Hematopoietic multipotent progenitor cell treated with erythropoietin and hydrocortisone succinate and interleukin-3 and kit ligand, for 8 days (in vitro differentiated cells): ENCODE measurements at regions not wholly inside any gene's neighbourhood (a gene's known extent, or its start where the extent isn't known, plus 50 kb on each side); places are given as distances from the start of the nearest gene placed in this dataset.
"Not testable (repeated sequence)": the region's sequence is repeated elsewhere in the genome, so short reads cannot be mapped to it uniquely, and the experiment has no call there.

ENCODE experiments used
- DNase-seq: peaks from one replicate; pipeline ENCODE4 v3.0.0-alpha.2; 2015

DNA sequence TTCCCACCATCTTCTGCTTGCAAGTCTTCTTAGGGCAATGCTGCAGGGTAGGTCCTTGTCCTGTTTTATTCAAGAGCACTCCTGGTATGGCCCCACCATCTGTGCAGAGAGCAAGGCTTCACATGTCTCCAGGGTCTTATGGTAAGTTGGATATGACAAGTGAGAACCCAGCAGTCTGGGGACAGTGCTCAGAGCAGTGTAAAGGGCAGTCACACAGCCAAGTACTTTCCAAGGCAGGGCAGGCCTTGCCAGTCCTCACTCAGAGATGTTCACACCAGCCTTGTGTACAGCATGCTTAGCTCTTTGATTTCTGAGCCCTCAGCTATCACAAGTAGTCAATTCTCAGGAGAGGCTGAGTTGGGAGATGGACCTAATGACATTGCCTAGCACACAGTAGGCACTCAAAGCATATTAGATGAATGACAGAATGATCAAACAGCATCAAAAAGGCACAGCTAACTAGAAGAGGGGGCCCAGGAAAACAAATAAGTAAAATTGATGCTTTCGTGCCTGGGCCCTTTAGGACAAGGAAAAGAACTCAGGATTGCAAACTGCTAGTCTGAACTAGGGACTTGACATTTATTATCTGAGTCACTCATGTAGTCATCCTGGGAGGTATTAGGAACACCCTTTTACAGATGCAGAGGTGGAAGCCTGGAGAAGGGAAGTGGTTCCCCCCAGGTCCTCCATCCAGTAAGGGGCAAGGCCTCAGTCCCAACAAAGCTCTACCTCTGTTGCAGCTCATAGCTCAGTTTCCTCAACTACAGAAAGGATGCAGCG, 86.7 kb upstream of the CTAGE1 start:
- no peak for DNase-seq

DNA sequence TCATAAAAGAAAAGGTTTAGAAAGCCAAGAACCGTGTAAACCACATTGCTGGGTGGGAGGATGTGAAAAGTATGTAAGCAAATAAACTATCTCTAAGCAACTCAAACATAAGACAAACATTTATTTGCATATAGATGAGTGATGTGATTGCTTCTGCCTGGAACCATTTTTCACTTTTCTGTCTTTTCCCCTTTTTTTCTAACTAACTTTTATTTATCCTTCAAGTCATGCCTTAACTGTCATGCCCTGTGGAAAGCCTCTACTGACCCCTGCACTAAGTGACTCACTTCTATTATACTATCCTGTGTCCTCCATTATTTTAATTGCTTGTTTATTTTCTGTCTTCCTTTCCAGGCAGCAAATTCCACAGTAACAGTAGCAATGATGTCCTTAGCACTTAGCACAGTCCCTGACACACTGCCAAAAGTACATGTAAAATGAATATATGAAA, 87.5 kb upstream of the CTAGE1 start:
- no peak for DNase-seq

DNA sequence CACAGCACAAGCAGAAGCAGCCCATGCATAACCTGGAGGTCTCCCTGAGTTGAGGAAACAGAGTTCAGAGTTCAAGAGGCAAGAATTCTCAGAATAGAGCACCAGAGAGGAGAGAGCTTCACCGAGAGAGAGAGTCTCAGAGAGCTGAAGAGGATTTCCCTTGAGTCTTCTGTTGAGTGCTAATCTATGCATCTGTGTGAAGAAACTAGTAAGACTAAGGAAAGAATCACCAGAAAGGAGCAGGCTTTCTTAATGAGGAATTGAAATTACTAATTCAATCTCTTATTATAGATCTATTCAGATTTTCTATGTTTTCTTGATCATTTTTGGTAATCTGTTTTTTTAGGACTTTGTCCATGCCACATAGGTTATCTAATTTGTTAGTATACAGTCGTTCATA, 89.3 kb upstream of the CTAGE1 start:
- DNase-seq = no peak

DNA sequence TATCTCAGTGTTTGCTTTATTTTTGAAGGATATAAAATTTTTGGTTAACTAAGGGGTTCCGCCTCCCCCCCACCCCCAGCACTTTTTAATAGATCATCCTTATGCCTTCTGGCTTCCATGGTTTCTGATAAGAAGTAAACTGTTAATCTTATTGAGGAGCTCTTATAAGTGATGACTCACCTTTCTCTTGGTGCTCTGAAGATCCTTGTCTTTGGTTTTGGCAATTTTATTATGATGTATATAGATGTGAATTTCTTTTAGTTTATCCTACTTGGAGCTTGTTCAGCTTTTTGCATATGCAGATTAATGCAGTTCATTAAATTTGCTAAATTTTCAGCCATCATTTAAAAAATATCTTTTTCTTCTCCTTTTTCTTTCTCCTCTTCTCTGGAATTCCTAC, 91.7 kb upstream of the CTAGE1 start:
- DNase-seq = no peak

DNA sequence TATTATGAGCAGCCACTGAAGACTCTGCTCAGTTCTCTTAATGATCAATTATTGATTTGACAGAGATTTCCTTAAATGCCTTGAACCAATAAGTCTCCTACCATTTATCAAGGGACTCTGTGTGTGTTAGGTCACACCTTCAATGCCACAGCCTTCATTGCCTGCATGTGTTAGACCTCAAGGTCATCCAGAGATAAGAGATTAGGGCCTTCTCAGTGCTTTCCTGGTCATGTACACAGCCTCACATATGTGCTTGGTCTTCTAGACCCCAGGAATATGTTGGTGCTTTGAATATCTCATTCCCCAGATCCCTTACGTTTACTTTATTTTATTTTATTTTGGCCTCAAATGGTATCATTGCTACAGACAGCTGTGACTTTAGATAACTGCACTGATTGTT, 93.0 kb upstream of the CTAGE1 start:
- DNase-seq = no peak

DNA sequence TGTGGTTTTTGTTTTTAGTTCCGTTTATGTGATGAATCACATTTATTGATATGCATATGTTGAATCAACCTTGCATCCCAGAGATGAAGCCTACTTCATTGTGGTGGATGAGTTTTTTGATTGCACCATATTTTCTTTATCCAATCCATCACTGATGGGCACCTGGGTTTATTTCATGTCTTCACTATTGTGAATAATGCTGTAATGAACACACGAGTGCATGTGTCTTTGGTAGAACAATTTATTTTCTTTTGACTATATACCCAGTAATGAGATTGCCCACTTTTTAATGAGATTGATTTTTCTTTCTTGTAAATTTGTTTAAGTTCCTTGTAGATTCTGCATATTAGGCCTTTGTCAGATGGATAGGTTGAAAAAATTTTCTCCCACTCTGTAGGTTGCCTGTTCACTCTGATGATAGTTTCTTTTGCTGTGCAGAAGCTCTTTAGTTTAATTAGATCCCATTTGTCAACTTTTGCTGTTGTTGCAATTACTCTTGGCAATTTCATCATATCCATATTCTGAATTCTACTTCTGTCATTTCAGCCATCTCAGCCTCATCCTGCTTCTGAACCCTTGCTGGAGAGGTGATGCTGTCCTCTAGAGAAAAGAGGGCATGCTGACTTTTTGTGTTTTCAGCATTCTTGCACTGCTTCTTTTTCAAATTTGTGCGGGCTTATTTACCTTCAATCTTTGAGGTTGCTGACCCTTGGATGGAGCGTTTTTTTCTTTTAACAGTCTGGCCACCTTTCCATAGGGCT, 96.2 kb upstream of the CTAGE1 start:
- DNase-seq = no peak

DNA sequence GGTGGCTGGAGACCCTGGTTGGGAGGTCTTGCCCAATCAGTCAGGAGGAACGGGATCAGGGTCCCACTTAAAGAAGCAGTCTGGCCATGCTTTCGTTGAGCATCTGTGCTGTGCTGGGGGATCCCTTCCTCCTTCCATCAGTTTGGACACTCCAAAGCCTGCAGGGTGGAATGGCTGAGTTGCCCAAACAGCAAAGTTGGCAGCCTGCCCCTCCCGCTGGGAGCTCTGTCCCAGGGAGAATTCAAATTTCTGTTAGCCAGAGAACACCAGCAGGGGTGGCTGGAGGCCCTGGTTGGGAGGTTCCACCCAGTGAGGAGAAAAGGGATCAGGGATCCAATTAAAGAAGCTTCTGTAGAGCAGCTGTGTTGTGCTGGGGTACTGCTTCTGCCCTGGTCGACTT, 96.9 kb upstream of the CTAGE1 start:
- no peak for DNase-seq

DNA sequence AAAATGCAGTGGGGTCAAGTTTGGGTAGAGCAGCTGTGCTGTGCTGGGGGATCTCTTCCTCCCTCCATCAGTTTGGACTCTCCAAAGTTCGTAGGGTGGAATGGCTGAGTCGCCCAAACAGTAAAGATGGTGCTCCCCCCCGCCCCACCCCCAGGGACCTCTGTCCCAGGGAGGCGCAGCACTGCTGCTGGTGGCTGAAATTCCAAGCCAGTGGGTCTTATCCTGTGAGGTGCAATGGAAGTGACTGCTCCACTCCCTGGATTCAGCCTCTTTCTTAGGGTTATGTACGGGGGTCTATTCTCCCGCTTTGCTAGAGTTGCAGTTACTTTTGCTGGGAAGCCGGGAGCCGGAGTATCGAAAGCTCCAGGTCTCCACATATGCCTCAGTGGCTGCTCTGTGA, 97.5 kb upstream of the CTAGE1 start:
- DNase-seq = no peak

DNA sequence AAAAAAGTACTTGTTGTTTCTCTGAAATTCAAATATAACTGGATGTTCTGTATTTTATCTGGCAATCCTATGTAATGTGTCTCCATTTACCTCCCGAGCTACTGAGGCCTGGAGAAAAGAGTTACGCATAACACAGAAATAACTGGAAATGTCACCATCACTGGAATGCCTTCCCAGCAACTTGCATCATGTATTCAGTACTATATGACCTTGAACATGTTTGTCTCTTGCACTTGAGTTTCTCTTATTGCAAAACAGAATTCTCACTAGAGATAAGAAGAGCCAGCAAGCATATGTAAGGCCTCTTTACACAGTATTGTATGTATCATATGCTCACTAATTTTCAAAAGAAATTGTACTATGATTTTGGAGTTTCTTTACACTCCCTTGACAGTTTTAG, 99.6 kb upstream of the CTAGE1 start:
- no peak for DNase-seq

DNA sequence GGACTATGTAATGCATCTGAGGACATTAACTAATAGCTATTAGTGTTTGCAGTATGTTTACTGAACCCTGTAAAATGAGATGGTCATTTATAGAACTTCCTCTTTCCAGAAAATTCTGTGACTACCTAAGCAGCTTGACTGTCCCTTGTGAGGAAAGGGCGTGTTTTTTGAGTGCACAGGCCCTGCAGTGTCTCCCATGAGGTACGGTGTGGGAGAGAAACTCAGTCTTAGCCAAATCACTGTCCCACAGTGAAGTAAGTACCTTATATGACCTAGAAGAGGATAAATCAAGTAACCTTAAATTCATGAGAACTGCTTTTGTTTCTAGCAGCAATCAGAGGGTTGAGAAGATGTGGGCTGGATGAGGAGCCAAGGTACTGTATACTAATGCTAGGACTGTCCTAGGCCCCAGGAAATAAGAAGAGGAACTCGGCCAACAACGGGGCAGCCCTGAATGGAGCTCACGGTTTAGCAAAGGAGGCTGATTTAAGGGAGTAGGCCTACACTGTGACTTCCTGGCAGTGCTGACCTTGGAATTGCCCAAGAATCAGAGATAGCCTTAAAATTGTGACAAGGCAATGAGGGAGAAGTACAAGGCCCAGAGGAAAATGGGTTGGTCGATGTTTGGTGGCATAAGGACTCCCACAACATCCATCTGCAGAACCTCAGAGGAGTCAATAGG, 103.5 kb upstream of the CTAGE1 start:
- DNase-seq = no peak

DNA sequence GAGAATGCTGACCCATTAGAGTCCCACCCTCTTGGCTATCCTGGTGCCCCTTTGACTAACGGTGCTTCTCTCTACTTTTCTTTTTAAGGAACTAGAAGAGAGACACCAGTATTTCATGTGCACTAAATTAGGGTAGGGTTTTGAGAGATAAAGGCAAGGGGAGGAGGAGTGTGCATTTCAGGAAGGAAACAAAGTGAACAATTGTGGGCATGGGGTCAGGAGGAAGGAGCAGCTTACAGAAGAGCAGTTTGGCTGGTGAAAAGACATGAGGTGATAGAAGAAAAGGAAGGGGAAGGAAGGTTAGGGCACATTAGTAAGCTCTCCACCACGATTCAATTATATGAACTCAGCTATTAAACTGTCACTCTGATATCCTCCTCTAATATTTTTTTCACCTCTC, 105.8 kb upstream of the CTAGE1 start:
- no peak for DNase-seq

DNA sequence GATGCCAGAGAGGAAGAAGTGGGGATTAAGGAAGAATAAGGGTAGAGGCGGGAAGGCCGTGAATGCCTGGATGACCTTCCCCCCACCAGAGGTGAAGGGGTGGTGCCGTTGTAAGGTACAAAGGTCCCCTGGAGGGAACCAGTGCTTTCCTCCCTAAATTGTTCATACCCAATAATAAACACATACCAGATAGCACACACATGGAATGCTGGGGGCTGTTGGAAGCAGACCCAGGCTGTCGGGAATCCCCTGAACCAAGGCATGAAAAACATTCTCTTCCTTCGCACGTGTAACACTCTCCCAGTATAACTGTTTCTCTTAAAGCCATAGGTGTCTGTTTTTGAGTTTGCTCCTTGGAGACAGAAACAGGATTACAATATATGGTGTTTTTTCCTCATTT, 107.1 kb upstream of the CTAGE1 start:
- no peak for DNase-seq

DNA sequence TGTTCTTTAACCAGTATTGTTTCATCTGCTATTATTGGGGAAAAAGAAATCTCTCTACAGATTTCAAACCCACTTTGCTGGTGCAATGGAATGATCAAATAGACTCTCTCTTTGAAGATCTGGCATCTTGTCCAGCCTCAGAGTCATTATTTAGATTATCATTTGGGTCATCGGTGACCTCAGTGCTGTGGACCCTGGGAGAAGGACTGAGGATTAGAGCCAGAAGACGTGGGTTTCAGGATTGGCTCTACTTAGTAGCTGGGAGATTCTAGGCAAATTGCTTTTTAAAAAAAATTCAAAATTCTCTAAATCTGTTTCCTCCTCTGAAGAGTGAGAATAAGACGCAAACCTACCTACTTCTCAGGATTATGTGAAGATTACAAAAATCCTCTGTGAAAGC, 107.6 kb upstream of the CTAGE1 start:
- no peak for DNase-seq

DNA sequence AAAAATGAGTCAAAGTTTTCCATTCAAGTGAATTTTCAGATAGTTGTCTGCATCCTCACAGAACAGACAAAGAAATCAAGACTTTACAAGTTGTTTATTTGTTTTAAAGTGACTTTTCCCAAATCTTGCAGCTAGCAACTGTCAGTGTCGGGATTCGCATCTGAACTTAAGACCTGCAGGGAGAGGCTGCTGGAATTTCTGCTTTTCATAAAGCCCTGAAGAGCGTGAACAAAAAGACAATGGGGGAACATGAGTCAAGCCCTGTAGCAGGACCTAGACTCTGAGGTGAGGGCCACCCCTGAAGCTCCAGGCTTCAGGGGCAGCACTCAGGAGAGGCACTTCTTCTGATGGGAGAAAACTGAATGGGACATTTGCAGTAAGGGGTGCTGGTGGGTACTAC, 108.2 kb upstream of the CTAGE1 start:
- DNase-seq = no peak

DNA sequence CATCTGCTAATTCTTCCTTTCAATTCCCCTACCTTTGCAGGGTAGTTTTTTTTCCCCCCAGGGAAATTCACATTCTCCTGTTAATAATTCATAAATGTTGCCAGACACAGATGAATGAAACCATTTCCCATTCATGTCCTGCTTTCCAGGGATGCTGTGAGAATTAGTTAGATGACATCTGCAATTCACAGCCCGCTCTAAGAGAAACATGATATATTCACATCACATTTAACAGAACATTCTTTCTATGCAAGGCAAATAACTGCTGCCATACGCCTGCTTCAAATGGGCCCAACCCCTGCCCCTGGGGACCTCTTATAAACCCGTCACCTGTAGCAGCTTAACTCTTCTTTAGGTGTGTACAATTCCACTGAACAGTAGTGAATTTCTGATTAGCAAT, 110.6 kb upstream of the CTAGE1 start:
- no peak for DNase-seq

DNA sequence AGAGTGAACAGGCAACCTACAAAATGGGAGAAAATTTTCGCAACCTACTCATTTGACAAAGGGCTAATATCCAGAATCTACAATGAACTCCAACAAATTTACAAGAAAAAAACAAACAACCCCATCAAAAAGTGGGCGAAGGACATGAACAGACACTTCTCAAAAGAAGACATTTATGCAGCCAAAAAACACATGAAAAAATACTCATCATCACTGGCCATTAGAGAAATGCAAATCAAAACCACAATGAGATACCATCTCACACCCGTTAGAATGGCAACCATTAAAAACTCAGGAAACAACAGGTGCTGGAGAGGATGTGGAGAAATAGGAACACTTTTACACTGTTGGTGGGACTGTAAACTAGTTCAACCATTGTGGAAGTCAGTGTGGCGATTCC, 117.0 kb upstream of the CTAGE1 start:
- DNase-seq = not testable (repeated sequence)

DNA sequence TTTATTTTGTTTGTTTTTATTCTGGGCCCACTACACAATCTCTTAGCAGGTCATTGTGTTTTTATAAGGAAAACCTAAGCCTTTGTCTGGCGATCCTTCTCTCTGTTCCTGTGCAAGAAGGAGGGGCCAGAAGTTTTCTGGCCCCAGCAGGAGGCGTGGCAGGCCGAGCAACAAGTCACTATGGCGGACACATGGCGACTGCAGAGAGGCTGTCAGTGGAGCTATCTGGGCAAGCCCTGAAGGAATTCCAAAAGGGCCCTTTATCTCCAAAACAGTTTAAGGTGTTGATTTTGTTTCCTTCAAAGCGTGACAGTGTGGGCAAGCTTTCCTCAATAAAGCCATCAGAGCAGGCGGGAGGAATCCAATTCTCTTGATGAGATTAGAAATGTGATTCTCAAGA, 118.8 kb upstream of the CTAGE1 start:
- no peak for DNase-seq

DNA sequence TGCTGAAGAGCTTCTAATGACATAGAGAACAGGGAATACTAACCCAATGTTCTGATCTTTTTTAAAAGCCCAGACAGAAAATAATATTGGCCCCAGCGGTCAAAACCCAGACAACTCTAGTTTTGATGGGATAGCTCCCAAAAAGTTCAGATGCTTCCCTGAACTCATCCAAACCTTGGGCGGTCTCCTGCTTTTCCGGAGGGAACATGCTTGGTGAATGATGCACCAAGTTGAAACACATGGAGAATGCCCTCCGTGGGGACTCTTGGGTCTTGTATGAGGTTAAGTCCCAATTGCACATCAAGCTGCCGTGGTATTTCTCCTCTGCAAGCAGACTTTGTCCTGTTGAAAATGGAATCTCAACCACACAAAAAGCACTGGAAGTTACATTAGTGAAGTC, 120.7 kb upstream of the CTAGE1 start:
- DNase-seq = no peak

DNA sequence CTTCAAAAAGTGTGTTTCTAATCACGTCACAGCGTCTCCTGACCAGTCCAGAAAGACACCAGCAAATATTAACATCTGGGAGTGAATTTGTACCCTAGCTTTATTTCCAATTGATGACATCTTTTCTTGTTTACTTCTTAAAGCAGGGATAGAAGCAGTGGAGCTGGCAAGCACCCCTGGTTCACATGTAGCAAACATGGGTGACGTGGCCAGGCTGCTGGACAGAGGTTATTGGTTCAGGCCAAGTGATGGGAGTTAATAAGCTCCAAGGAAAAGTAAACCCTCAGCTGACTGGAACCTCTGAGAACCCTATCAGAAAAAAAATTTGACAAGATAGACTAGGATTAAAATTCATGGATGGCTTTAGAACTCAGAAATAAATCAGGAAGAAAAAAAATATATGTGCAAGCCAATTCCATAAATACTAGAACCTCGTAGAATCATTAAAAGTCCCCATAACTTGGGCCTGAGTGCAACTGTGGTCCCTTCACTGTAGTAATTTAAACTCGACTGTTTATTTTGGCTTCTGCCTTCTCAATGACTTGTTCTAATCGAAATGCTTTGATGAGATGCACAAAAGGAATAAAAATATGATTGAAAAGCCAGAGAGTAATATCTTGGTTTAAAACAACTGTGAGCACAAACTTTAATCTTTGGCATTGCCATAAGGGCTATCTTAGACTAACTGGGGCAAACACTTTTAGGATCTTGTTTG, 121.5 kb upstream of the CTAGE1 start:
- no peak for DNase-seq

DNA sequence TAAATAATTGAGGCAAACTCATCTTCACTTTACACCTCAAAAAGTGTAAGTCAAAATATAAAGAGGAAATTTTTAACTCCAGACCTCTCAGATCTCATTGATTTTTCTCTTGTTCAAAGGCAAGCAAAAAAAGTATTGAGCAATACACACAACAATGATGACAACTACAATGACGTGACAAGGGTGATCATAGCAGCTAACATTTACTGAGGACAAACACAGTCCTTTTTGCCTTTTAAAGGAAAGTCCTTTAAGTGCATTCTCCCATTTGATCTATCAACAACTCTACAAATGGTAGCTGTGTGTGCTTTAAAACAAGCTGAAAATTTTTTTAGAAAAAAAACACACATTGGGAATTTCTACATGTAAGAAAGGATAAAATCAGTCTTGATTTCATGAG, 123.5 kb upstream of the CTAGE1 start:
- no peak for DNase-seq

DNA sequence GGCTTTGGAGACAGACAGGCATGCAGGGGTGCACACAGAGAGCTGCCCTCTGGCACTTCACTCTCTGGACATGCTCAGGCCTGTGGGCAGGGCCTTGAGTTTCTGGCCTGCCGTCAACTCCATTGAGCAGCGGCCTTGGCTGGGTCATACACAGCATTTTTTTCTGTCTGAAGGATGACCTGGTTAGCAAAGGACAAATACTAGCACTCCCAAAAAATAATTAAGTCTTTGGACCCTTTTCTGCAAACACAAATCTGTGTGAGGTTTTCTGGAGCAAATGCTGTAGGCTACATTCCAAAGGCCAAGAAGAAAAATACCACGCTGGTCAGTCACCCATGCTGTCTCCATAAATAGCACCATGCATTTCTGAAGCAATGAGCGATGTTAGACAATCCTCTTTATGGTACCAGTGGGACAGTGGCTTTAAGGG, 124.7 kb upstream of the CTAGE1 start:
- DNase-seq = no peak

DNA sequence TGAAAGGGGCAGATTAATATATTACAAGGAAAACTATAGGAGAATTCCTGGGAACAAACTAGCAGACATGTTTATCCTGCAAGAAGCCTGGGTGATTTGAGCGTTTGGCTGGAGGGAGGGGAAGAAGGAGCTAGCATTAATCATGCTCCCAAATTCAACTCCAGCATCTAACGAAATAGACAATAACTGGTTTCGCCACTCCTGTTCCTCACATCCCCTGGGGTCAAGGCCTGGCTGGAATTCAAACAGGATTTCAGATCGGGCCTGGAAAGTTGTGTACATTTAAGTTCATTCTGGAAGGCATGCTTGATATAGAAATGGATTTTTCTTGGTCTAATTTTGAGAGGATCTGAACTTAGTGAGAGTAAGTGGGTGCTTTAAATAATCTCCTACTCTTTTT, 126.1 kb upstream of the CTAGE1 start:
- no peak for DNase-seq

DNA sequence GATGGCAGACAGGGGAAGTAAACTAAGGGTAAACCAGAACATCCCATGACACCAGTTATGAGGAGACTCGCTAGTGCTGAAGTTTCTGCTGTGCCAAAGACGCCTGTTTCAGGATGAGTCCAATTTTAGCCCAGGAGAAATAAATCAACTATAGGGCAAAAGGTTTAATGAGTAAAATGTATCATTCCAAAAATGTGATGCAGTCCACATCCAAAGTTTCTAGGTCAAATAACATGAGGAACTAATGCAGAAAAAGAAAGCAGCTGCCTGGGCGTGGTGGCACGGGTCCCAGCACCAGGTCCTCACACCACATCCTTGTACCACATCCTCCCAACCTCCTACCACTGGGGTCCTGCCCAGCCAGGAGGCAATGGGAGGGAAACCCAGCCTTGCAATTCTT, 126.9 kb upstream of the CTAGE1 start:
- DNase-seq = no peak
